T-helper 2 cell (primary cell): ENCODE measurements at regions not wholly inside any gene's neighbourhood (a gene's known extent, or its start where the extent isn't known, plus 50 kb on each side); places are given as distances from the start of the nearest gene placed in this dataset.
"Not testable (repeated sequence)": the region's sequence is repeated elsewhere in the genome, so short reads cannot be mapped to it uniquely, and the experiment has no call there.

Source experiments
- DNase-seq, 5 experiments: peaks; one replicate each; pipeline versions ENCODE4 v3.0.0 to v3.0.0-alpha.2; 2012 to 2022

GRCh38 chr1:79549201-79549600 lies 542.7 kb upstream of the ADGRL4 start:
- no peak for DNase-seq

DNA sequence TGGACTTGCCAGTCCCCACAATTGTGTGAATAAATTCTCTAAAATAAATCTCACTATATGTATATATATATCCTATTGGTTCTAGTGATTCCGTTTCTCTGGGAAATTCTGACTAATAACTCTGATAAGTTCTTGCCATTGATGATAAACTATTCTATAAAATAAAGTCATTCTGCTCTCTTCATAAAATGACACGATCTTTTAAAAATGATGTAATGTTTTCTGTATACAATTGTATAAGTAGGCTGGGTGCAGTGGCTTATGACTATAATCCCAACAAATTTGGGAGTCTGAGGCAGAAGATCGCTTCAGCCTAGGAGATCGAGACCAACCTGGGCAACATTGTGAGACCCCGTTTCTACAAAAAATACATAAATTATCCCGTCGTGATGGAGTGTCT lies 541.0 kb upstream of the ADGRL4 start:
- no peak for DNase-seq

GRCh38 chr1:79543394-79543793 lies 536.9 kb upstream of the ADGRL4 start:
- DNase-seq = no peak

DNA sequence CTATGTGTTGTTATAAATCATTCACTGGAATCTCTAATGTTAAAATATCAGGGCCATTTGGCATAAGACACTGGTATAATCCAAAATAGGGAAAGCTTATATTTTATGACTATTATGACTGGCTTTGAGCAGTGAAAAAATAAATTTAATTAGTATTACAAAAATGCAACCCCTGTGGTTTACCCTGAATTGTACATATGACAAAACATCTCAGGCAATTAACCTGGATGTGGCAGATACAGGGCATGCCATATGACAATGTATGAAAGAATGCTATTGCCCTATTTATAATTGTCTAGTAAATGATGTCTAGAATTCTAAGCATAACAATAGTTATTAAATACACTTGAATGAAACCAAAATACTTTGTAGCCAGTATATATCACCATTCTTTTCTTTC lies 532.5 kb upstream of the ADGRL4 start:
- no peak for DNase-seq

DNA sequence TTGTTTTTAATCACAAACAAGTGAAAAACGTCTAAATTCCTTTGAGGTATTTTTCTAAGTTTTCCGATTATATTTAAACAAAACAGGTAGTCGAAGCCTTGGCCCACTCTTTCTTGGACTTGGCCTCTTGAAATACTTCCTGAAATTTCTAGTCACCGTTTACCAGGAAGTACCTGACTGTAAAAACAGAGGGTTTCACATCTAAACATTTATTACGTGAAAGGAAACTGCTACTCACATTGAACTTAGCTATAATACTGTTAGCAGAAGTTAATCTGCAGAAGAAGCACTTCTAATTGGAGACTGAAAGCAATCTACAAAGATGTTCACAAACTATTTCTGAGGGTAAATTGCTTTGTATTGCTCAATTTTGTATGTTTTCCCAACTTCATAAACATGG lies 526.0 kb upstream of the ADGRL4 start:
- no peak for DNase-seq

- DNase-seq = no peak
Measured at GRCh38 chr1:79531790-79532189, 525.3 kb upstream of the ADGRL4 start.

- no peak for DNase-seq
Measured at GRCh38 chr1:79530476-79530875, 523.9 kb upstream of the ADGRL4 start.

DNA sequence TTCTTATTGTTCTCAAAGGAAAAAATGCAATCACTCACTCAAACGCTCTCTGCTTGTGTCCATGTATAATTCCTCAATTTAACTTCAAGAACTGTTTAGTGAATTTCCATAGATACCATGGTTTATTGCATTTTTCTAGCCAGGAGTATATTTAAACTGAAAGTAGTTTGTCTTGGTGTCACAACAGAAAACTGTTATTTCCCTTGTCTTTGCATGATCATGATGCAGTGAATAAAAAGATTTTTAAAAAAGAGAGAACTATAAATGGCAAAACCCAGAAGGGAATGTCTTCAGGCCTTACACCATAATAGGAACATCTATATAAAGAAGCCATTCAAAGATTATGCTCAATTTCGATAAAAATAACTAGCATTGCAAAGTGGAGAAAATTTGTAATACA lies 523.5 kb upstream of the ADGRL4 start:
- DNase-seq = no peak

DNA sequence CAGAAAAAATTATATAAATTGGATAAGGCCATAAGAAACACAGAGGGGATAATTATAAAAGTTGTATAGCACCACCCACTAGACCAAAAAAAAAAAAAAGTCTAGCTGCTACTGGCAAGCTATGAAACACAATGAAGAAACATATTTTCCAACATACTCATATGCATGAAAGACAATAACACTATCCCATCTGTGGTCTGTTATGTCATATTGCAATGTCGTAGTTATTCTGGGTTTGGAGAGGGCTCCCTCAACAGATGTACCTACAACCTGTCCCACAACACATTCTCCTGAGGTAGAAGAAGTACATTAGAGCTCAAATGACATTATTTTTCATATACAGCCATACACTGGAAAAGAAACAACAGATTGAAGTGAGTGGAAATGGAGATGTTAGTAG lies 517.6 kb upstream of the ADGRL4 start:
- no peak for DNase-seq

DNA sequence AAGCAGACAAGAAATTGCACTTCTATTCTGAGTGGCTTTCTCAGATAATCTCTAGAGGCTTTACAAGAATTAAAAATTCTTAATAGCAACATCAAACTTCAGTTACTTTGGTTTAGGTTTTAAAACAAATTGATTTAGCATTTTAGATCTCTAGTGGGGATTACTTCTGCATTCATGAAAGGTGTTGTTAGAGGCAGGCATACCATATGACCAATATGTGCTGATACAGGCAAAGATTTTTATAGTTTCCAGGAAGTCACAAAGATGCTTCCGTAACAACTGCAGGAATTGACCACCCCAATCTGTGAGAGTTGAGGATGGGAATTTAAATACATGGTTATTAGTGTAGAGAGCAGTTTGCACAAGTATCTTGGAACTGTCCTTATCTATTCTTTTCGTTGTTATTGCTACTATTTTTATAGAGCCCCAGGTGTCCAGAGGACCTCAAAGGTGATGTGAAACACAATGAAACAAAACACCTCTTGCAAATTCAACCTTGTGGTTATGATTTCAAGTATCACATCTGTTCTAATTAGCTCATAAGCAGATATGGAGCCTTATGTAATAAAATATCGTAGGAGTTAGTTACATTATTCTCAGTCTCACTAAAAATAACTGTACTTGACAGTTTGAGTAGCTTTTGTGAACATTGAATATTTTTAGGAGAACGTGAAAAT lies 512.7 kb upstream of the ADGRL4 start:
- DNase-seq = no peak

DNA sequence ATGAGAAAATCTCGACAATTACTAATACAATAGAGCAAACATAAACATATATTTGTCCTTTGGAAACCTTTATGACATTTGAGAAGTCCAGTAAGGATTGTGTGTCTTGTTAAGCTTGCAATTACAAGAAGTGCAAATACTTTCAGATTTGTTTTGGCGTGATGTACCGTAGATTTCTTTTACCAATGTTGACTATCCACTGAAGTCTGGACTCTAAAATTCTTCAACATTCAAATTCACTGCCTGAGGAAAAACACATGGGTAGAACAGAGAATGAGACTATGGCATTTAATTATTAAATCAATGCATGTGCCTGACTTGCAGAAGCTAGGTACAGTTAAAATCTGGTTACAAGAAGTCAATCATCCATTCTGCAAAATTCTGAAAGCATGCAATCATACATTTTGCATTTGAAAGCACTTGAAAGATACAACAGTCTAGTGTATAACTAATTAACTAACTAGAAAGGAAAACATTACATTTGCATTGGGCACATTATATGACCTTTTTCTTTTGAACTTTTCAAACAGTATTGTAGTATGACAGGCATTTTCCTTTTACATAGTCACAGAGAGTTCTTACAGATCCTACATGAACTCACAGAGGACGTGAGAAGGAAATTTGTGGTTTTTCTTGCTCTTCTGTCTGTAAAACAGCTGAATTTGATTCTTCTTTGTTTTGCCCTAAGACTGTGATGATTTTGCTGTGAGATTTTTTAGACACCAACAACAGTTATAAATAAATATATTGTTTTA lies 511.1 kb upstream of the ADGRL4 start:
- DNase-seq = no peak

GRCh38 chr1:79507770-79508169 lies 501.2 kb upstream of the ADGRL4 start:
- no peak for DNase-seq

- no peak for DNase-seq
Measured at GRCh38 chr1:79501153-79501552, 494.6 kb upstream of the ADGRL4 start.

GRCh38 chr1:79499541-79499940 lies 493.0 kb upstream of the ADGRL4 start:
- no peak for DNase-seq

- DNase-seq = peak in 1 of 5 experiments; percentile 19
Measured at GRCh38 chr1:79497193-79497773, 490.8 kb upstream of the ADGRL4 start.

DNA sequence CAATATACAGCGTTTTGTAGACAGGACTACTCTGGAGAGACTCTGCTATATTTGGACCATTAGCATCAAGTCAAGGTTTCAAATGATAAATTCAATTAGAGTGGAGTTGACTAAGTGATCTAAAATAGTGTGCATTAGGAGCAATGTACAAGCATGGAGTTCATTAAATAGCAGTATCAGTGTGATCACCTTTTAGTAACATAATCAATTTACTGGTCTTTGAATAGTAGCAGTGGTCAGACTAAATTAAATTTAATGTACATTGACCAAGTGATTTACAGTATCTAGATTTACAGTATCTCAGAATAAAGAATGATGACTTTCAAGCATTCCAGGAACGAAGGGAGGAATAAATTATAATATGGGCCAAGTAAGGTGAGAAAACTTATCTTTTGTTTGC lies 489.6 kb upstream of the ADGRL4 start:
- DNase-seq = no peak

- DNase-seq = not testable (repeated sequence)
Measured at GRCh38 chr1:79493702-79494101, 487.2 kb upstream of the ADGRL4 start.

GRCh38 chr1:79488572-79489121 lies 482.1 kb upstream of the ADGRL4 start:
- DNase-seq = not testable (repeated sequence)

- DNase-seq = no peak
Measured at GRCh38 chr1:79478728-79479373, 472.3 kb upstream of the ADGRL4 start.

DNA sequence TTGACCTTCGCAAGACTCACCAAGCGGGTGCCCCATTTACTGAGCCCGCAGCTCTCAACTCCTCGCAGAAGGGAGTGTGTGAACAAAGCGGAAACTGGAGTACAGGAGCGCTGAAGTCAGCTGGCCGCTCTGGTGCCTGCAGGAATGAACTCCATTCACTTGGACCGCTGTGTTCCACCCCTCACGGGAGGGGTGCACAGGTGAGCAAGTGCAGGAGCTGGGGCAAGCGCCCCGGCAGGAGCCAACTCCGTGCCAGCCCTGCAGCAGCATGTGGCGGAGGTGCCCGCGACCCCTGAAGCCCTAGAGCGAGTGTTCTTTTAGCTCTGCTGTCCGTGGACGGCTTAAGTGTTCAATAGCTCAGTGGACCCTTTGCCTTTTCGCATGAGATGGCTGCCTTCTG lies 471.6 kb upstream of the ADGRL4 start:
- no peak for DNase-seq

DNA sequence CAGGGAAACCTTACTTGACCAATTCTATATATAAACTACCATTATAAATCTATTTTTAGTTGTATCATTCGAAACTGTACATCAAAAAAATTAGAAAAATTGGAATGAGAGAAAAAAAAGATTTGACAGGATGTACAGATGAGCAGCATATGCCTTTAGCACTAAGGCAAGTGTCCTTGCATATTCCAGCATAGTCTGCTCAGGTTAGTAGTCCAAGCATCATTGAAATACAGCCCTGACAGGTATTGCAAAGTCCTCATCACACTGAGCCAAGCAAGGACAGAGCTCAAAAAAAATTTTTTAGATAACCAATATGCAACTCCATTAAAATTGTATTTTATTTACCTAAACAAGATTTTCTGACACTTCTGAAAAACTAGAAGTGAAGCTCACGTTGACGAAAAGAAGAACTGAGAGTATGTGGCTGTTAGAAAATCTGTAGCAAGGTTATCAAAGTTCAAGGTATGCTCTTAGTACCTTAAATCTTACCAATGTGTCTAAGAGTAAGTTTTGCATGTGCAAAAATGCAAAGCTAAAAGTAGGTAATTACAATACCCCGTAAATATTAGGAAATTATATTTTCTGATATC lies 465.6 kb upstream of the ADGRL4 start:
- DNase-seq = no peak

GRCh38 chr1:79469139-79469538 lies 462.6 kb upstream of the ADGRL4 start:
- DNase-seq = no peak
